ENCODE measurements at regions not wholly inside any gene's neighbourhood (a gene's known extent, or its start where the extent isn't known, plus 50 kb on each side); places are given as distances from the start of the nearest gene placed in this dataset.

- H3K9me3 ChIP-seq = no peaks in the 10 kb centered on the region
- H3K4me3 ChIP-seq (ENCODE audit: low read depth, low read length) = no peak overlapping the region
- DNase-seq = no peak
- POLR2A ChIA-PET = no interaction called here
- H3K27me3 ChIP-seq (replicated peaks; ENCODE audit: control insufficient read depth, insufficient read depth, low read length) = no peaks in the 10 kb centered on the region
- no peaks in the 10 kb centered on the region for H3K36me3 ChIP-seq (ENCODE audit: control insufficient read depth, insufficient read depth, low read length)
- no peaks in the 10 kb centered on the region for H3K9me3 Mint-ChIP-seq (ENCODE audit: unreplicated experiment)
- intact Hi-C loops (cut with micrococcal nuclease; ENCODE audit: unreplicated experiment) = no loop called here
- no peaks in the 10 kb centered on the region for H3K27me3 Mint-ChIP-seq (ENCODE audit: insufficient read depth, unreplicated experiment)
- no TSS peak for BruUV-seq (replicated peaks)
- no peak for TF ChIP-seq CTCF (IDR thresholded peaks at IDR 0.05; ENCODE audit: insufficient read depth in 1 of 2, low read depth in 1 of 2, low read length in 1 of 2, severe bottlenecking in 1 of 2, unreplicated experiment in 1 of 2)
- H3K36me3 Mint-ChIP-seq (ENCODE audit: insufficient read depth, unreplicated experiment) = no peaks in the 10 kb centered on the region
- no peak overlapping the region for H3K27ac Mint-ChIP-seq (ENCODE audit: unreplicated experiment)
- CTCF ChIA-PET = no interaction called here
- no peaks in the 10 kb centered on the region for H3K4me1 ChIP-seq
- no peak overlapping the region for H3K4me3 Mint-ChIP-seq (ENCODE audit: unreplicated experiment)
- no peaks in the 10 kb centered on the region for H3K4me1 Mint-ChIP-seq (ENCODE audit: low read depth, unreplicated experiment)
These were observed 358.0 kb upstream of the POU1F1 start for GRCh38 chr3:87634426-87634825.

- Histone ChIP-seq H3K4me1 (no peaks in the 10 kb centered on the region), H3K36me3 (ENCODE audit: control insufficient read depth, insufficient read depth, low read length) (no peaks in the 10 kb centered on the region), H3K27me3 (replicated peaks; ENCODE audit: control insufficient read depth, insufficient read depth, low read length) (no peaks in the 10 kb centered on the region), H3K4me3 (ENCODE audit: low read depth, low read length) (no peak overlapping the region), H3K9me3 (no peaks in the 10 kb centered on the region)
- TF ChIP-seq CTCF (IDR thresholded peaks at IDR 0.05; ENCODE audit: insufficient read depth in 1 of 2, low read depth in 1 of 2, low read length in 1 of 2, severe bottlenecking in 1 of 2, unreplicated experiment in 1 of 2) = no peak
- DNase-seq = no peak
- no peak overlapping the region for H3K4me3 Mint-ChIP-seq (ENCODE audit: unreplicated experiment)
- no TSS peak for BruUV-seq (replicated peaks)
- H3K27ac Mint-ChIP-seq (ENCODE audit: unreplicated experiment) = no peak overlapping the region
- POLR2A ChIA-PET = no interaction called here
- no peaks in the 10 kb centered on the region for H3K36me3 Mint-ChIP-seq (ENCODE audit: insufficient read depth, unreplicated experiment)
- no peaks in the 10 kb centered on the region for H3K9me3 Mint-ChIP-seq (ENCODE audit: unreplicated experiment)
- CTCF ChIA-PET = no interaction called here
- H3K27me3 Mint-ChIP-seq (ENCODE audit: insufficient read depth, unreplicated experiment) = no peaks in the 10 kb centered on the region
- intact Hi-C loops (cut with micrococcal nuclease; ENCODE audit: unreplicated experiment) = no loop called here
- no peaks in the 10 kb centered on the region for H3K4me1 Mint-ChIP-seq (ENCODE audit: low read depth, unreplicated experiment)
These were observed 350.9 kb upstream of the POU1F1 start for GRCh38 chr3:87627316-87627715.

- ChIA-PET CTCF (no interaction called here), POLR2A (no interaction called here)
- Histone ChIP-seq H3K4me1 (no peaks in the 10 kb centered on the region), H3K27me3 (replicated peaks; ENCODE audit: control insufficient read depth, insufficient read depth, low read length) (no peaks in the 10 kb centered on the region), H3K36me3 (ENCODE audit: control insufficient read depth, insufficient read depth, low read length) (no peaks in the 10 kb centered on the region), H3K4me3 (ENCODE audit: low read depth, low read length) (no peak overlapping the region), H3K9me3 (no peaks in the 10 kb centered on the region)
- Mint-ChIP-seq H3K36me3 (ENCODE audit: insufficient read depth, unreplicated experiment) (no peaks in the 10 kb centered on the region), H3K27ac (ENCODE audit: unreplicated experiment) (no peak overlapping the region), H3K27me3 (ENCODE audit: insufficient read depth, unreplicated experiment) (no peaks in the 10 kb centered on the region), H3K4me3 (ENCODE audit: unreplicated experiment) (no peak overlapping the region), H3K4me1 (ENCODE audit: low read depth, unreplicated experiment) (no peaks in the 10 kb centered on the region), H3K9me3 (ENCODE audit: unreplicated experiment) (no peaks in the 10 kb centered on the region)
- intact Hi-C loops (cut with micrococcal nuclease; ENCODE audit: unreplicated experiment) = no loop called here
- no TSS peak for BruUV-seq (replicated peaks)
- TF ChIP-seq CTCF (IDR thresholded peaks at IDR 0.05; ENCODE audit: insufficient read depth in 1 of 2, low read depth in 1 of 2, low read length in 1 of 2, severe bottlenecking in 1 of 2, unreplicated experiment in 1 of 2) = no peak
- no peak for DNase-seq
These were observed 350.2 kb upstream of the POU1F1 start for GRCh38 chr3:87626546-87626945.

Data from Caco-2 (cell line).